ENCODE measurements at regions not wholly inside any gene's neighbourhood (a gene's known extent, or its start where the extent isn't known, plus 50 kb on each side); places are given as distances from the start of the nearest gene placed in this dataset.
"Not testable (repeated sequence)": the region's sequence is repeated elsewhere in the genome, so short reads cannot be mapped to it uniquely, and the experiment has no call there.

DNA sequence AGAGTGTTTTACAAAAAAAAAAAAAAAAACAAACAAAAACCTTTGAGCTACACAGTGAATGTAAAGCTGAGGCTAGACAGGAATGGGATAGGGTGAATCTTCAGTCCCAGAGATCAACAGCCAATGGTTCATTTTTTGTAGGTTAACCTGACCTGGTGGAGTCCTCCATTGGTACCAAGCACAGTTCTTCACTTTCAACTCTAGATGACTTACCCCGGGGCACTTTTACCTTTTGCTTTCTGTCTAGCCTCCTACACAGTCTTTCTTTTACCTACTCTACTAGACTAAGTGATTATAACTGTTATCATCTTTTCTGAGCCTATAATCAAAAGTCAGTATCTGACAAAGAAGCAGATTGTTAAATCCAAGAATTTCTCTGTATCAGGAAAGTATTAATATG, 50.9 kb downstream of the ANXA2R start:
- in situ Hi-C loops (cut with HindIII; ENCODE audit: low pct_unique_long_range_greater_than_20kb, low sequenced_read_pairs), result no loop called here

DNA sequence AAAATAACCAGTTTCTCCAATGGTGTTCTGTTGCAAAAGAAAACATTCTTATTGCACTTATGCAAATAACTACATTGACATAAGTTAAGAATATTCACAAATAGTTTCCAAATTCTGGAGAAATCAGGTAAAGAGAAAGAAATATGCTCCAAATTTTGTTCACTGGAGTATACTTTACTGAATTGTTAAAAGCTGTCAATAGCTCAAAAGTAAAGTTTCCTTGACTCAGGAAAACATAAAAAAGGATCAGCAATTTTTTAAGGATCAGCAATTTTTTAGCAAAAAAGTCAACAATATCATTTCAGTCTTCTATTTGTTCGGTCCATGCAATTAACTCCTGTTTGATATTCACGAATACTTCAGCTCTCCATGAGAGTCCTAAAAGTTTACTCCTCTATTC, 51.6 kb downstream of the ANXA2R start:
- in situ Hi-C loops (cut with HindIII; ENCODE audit: low pct_unique_long_range_greater_than_20kb, low sequenced_read_pairs), result no loop called here
- no peak for DNase-seq (ENCODE audit: low read depth)

More for the DNA sequence above, 50.9 kb downstream of the ANXA2R start:
- DNase-seq (ENCODE audit: low read depth), result no peak

DNA sequence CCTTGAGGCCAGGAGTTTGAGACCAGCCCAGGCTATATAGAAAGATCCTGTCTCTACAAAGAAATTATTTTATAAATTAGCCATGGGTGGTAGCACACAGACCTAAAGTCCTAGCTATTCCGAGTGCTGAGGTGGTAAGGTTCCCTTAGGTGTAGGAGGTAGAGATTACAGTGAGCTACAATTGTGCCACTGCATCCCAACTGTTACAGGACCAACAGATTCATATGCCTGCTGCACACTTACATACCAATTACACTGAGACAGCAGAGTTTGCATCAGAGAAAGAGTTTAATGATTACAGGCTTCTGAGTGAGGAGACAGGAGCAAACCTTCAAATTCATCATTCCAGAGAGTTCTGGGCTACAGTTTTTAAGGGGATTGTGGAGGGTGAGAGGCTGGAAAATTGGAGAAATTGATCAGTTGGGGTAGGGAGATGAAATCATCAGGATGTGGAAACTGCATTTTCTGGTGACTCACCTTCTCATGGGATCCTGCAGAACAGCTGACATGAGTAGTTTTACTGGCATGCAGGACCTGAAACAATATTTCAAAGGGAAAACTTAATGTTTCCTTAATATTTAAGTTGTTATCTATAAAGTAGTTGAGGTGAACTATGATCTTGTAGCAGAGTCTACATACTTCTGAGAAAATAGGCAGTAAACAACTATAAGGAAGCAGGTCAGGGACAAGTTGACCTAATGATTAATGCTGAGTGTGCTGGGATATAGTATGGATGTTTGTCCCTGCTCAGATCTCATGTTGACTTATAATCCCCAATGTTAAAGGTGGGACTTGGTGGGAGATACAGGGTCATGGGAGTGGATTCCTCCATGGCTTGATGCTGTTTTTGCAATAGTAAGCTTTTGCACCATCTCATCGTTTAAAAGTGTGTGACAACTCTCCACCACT, 54.7 kb downstream of the ANXA2R start:
- no peak for DNase-seq (ENCODE audit: low read depth)
- in situ Hi-C loops (cut with HindIII; ENCODE audit: low pct_unique_long_range_greater_than_20kb, low sequenced_read_pairs), result no loop called here

DNA sequence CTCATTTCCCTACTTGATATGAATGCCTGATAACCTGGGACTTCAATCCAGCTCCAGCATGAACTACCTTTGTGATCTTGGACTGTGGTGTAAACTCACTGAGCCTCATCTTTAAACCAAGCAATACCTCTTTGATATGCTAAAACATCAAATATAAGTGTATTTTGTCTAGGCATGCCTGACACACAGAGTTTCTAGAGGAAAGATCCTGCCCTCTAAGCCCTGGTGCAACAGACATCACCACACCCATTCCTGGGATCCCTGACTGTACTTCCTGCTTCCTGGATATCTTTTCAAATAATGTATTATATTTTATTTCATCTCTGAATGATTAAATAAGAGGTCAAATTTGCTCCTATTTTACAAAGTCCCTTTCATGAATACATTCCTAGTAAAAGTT, 55.8 kb downstream of the ANXA2R start:
- DNase-seq (ENCODE audit: low read depth), result no peak

DNA sequence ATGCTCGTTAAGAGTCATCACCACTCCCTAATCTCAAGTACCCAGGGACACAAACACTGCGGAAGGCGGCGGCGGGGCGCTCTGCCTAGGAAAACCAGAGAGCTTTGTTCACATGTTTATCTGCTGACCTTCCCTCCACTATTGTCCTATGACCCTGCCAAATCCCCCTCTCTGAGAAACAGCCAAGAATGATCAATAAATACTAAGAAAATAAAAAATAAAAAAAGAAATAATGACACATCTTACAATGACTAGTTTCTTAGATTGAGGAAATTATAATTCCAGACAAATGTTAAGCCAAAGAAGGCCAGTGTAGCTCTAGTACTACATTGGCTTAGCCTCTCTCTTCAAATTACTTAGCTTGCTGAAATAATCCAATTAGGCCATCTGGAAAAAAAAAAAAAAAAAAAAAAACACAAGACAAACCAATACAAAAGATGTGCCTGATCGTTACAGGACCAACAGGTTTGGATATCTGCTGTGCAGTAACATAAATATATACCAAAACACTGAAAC, 58.0 kb downstream of the ANXA2R start:
- peak; percentile 10 for DNase-seq (ENCODE audit: low read depth)
- in situ Hi-C loops (cut with HindIII; ENCODE audit: low pct_unique_long_range_greater_than_20kb, low sequenced_read_pairs), result no loop called here

More for the DNA sequence above, 55.8 kb downstream of the ANXA2R start:
- in situ Hi-C loops (cut with HindIII; ENCODE audit: low pct_unique_long_range_greater_than_20kb, low sequenced_read_pairs), result no loop called here

DNA sequence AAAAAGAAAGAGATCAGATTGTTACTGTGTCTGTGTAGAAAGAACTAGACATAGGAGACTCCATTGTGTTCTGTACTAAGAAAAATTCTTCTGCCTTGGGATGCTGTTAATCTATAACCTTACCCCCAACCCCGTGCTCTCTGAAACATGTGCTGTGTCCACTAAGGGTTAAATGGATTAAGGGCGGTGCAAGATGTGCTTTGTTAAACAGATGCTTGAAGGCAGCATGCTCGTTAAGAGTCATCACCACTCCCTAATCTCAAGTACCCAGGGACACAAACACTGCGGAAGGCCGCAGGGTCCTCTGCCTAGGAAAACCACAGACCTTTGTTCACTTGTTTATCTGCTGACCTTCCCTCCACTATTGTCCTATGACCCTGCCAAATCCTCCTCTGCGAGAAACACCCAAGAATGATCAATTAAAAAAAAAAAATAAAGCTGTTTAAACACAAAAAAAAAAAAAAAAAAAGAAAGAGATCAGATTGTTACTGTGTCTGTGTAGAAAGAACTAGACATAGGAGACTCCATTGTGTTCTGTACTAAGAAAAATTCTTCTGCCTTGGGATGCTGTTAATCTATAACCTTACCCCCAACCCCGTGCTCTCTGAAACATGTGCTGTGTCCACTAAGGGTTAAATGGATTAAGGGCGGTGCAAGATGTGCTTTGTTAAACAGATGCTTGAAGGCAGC, 58.6 kb downstream of the ANXA2R start:
- in situ Hi-C loops (cut with HindIII; ENCODE audit: low pct_unique_long_range_greater_than_20kb, low sequenced_read_pairs); DNase-seq (ENCODE audit: low read depth): not testable (repeated sequence)

DNA sequence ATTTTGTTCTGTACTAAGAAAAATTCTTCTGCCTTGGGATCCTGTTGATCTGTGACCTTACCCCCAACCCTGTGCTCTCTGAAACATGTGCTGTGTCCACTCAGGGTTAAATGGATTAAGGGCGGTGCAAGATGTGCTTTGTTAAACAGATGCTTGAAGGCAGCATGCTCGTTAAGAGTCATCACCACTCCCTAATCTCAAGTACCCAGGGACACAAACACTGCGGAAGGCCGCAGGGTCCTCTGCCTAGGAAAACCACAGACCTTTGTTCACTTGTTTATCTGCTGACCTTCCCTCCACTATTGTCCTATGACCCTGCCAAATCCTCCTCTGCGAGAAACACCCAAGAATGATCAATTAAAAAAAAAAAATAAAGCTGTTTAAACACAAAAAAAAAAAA, 59.1 kb downstream of the ANXA2R start:
- DNase-seq (ENCODE audit: low read depth); in situ Hi-C loops (cut with HindIII; ENCODE audit: low pct_unique_long_range_greater_than_20kb, low sequenced_read_pairs): not testable (repeated sequence)

DNA sequence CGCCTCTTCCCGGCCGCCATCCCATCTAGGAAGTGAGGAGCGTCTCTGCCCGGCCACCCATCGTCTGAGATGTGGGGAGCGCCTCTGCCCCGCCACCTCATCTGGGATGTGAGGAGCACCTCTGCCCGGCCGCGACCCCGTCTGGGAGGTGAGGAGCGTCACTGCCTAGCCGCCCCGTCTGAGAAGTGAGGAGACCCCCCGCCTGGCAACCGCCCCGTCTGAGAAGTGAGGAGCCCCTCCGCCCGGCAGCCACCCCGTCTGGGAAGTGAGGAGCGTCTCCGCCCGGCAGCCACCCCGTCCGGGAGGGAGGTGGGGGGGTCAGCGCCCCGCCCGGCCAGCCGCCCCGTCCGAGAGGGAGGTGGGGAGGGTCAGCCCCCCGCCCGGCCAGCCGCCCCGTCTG, 59.7 kb downstream of the ANXA2R start:
- DNase-seq (ENCODE audit: low read depth); in situ Hi-C loops (cut with HindIII; ENCODE audit: low pct_unique_long_range_greater_than_20kb, low sequenced_read_pairs): not testable (repeated sequence)

DNA sequence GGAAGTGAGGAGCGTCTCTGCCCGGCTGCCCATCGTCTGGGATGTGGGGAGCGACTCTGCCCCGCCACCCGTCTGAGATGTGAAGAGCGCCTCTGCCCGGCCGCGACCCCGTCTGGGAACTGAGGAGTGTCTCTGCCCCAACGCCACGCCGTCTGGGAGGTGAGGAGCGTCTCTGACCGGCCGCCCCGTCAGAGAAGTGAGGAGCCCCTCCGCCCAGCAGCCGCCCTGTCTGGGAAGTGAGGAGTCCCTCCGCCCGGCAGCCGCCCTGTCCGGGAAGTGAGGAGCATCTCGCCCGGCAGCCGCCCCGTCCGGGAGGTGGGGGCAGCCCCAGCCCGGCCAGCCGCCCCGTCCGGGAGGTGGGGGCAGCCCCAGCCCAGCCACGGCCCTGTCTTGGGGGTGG, 60.9 kb downstream of the ANXA2R start:
- in situ Hi-C loops (cut with HindIII; ENCODE audit: low pct_unique_long_range_greater_than_20kb, low sequenced_read_pairs); DNase-seq (ENCODE audit: low read depth): not testable (repeated sequence)

DNA sequence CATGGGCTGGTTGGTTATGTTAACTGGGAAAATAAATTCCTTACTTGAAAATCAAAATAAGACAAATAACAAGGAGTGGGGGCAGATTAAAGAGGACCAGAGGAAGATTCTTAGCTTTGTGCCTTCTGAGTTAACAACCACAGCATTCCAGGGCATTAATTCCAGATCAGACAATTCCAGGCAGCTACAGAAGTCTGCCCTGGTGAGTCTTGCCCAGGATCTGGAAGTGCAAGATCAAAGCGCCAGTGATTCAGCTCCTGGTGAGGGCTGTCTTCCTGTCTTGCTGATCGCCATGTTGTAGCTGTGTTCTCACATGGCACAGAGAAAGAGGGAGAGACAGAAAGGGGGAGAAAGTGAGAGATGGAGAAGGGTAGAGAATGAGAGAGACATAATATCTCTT, 65.6 kb downstream of the ANXA2R start:
- DNase-seq (ENCODE audit: low read depth), result no peak
- in situ Hi-C loops (cut with HindIII; ENCODE audit: low pct_unique_long_range_greater_than_20kb, low sequenced_read_pairs), result no loop called here

DNA sequence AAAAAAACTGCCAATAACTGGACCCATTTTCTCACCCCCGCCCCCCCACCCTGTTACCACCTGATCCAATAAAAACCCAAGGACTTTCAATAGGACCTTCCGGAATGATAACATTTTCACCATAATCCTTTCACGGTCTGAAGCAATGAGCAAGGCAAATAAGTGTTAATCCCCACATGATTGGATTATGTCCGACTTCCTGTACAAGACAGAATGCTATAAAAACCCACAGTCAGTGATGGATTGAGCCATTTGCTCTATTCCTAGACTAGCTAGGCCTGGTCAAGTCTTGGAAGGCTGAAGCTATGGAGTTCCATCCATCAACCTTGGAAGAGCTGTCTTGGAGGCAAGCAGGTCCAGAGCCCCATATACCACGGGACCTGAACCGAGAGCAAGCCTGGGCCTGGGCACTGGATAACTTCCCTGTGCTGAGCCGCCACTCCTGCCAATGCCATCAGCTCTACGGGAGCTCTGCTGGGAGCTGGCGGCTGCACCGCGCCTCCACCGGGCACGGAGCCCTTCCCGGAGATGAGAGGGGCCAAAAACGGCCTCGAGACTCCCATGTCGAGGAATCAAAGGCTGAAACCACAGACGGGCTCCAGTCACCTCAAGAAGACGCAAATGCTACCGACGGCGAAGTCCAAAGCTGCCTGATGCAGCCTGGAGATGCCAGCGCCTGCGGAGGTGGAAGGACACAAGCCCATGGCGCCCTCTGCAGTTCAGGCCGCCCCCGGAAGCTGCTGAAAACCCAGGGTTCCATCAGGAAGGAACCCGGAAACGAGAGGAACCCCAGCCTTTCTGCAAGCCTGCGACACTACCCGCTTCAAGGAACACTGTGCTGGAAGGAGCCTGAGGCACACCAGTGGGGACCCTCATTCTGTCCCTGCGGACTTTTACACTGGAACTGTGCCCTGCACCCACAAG, 69.2 kb downstream of the ANXA2R start:
- DNase-seq (ENCODE audit: low read depth), result no peak
- in situ Hi-C loops (cut with HindIII; ENCODE audit: low pct_unique_long_range_greater_than_20kb, low sequenced_read_pairs), result no loop called here

DNA sequence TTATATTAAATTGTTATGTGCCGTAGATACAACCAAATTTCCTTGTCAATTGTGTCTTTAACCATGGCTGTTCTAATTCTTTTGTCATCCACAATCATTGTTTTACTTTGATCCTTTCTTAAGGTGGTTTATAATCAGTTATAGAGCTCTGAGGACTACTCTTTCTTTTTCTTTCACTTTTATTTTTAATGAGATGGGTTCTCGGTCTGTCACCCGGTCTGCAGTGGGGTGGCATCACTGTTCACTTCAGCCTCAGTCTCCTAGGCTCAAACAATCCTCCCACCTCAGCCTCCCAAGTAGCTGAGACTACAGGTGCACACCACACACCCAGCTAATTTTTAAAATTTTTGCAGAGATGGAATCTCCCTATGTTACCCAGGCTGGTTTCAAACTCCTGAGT, 74.2 kb downstream of the ANXA2R start:
- in situ Hi-C loops (cut with HindIII; ENCODE audit: low pct_unique_long_range_greater_than_20kb, low sequenced_read_pairs), result no loop called here
- no peak for DNase-seq (ENCODE audit: low read depth)

DNA sequence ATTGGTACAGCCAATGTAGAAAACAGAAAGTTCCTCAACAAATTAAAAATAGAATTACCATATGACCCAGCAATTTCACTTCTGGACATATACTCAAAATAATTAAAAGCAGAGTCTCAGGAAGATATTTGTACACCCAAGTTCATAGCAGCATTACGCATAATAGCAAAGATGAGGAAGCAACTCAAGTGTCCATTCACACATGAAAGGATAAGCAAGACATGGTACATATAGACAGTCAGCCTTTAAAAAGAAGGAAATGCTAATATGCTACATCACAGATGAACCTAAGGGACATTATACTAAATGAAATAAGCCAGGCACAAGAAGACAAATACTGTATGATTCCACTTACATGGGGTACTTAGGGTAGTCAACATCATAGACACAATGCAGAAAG, 76.7 kb downstream of the ANXA2R start:
- DNase-seq (ENCODE audit: low read depth), result no peak
- in situ Hi-C loops (cut with HindIII; ENCODE audit: low pct_unique_long_range_greater_than_20kb, low sequenced_read_pairs), result no loop called here

DNA sequence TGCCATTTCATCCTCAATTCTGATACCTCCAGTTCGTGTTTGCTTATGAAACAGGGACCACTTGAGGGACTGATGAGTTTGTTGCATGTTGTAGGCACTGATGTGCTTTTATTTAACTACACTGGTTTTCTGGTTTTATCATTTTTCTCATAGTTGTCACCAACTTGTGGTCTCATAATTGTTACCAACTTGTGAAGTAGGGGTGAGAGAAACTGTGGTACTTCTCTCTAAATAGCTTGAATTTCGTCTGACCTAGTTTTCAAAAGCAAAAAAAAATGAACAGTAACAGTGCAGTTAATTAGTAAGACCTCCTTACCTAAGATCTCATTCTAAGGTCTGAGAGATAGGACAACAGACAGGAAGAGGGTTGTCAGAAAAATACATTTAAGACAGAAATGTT, 78.0 kb downstream of the ANXA2R start:
- in situ Hi-C loops (cut with HindIII; ENCODE audit: low pct_unique_long_range_greater_than_20kb, low sequenced_read_pairs), result no loop called here
- DNase-seq (ENCODE audit: low read depth), result no peak

DNA sequence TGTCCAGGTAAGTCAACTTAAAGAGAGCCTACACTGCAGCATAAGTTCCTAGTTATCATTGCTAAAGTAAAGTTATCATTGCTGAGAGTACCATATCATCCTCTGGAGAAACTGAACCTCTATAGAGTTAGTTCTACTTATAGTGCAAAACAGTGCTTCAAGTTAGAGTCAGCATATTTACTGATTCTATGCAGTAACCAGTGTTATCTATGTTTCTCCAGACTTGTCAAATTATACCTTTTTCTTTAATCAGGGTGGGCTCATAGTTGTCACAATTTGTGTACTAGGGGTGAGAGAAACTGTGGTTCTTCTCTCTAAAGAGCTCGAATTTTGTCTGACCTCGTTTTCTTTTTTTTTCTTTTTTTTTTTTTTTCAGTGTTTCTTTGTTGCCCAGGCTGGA, 79.6 kb downstream of the ANXA2R start:
- DNase-seq (ENCODE audit: low read depth), result no peak
- in situ Hi-C loops (cut with HindIII; ENCODE audit: low pct_unique_long_range_greater_than_20kb, low sequenced_read_pairs), result no loop called here

DNA sequence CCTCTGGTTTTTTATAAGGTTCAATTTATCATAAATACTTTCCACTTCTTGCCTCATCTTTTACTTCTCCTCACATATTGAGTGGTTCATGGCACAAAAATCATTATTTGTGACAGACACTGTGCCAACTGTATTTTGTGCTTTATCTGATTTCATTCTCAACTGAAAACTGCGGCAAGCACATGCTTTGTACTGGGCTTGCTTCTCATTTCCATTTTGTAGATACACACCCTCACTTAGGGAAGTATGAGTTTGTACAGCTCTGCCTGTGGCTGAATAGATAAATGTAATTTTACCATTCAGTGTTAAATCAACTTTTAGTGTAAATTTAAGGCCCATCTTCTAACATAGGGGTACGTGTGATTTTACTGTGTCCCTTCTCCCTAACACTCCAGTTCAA, 83.6 kb downstream of the ANXA2R start:
- no peak for DNase-seq (ENCODE audit: low read depth)
- in situ Hi-C loops (cut with HindIII; ENCODE audit: low pct_unique_long_range_greater_than_20kb, low sequenced_read_pairs), result no loop called here

DNA sequence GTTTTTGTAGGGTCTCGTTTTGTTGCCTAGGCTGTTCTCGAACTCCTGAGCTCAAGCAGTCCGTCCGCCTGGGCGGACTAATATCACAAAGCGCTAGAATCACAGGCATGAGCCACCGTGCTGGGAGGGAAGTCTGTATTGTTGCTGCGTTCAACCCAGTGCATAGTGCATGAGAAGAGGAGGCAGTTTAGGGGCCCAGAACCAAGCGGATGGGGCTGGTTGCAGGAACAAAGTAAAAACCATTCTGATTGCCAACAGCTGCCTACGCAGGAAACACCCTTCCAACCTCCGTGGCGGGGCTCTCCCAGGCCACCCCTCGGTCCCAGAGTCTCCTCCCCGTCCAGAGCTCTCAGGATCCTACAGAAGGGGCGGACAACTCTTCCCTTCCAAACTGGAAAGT, 87.1 kb downstream of the ANXA2R start:
- DNase-seq (ENCODE audit: low read depth), result no peak
- in situ Hi-C loops (cut with HindIII; ENCODE audit: low pct_unique_long_range_greater_than_20kb, low sequenced_read_pairs), result no loop called here

DNA sequence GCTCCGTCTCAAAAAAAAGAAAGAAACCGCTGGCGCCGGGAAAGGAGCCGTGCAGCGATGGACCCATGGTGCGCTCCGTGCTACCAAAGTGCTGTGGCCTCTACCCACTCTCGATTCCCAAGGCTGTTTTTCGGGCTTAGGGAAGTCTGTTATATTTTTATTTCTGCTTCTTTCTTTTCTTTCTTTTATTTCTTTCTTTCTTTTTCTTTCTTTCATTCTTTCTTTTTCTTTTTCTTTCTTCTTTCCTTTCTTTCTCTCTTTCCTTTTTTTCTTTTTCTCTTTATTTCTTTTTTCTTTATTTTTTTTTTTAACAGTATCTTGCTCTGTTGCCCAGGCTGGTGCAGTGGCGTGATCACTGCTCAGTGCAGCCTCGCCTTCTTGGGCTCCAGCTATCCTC, 87.5 kb downstream of the ANXA2R start:
- in situ Hi-C loops (cut with HindIII; ENCODE audit: low pct_unique_long_range_greater_than_20kb, low sequenced_read_pairs), result no loop called here
- no peak for DNase-seq (ENCODE audit: low read depth)
